GM18858 (cell line): ENCODE measurements at regions not wholly inside any gene's neighbourhood (a gene's known extent, or its start where the extent isn't known, plus 50 kb on each side); places are given as distances from the start of the nearest gene placed in this dataset.
A peak's percentile ranks its signal among the peaks of the same experiment; 100 is the strongest.

Experiments
- ATAC-seq: cut with Tn5 transposase; IDR thresholded peaks from one replicate; pipeline ENCODE4 v1.9.1; 2021; ENCODE audit not compliant: unreplicated experiment

- ATAC-seq = no peak
Observed at GRCh38 chr7:95718577-95719410, 53.6 kb upstream of the DYNC1I1 start.

GRCh38 chr7:95716357-95717122 is 55.8 kb upstream of the DYNC1I1 start:
- ATAC-seq = no peak

- ATAC-seq = peak; percentile 94
Observed at GRCh38 chr7:95715274-95715673, 57.1 kb upstream of the DYNC1I1 start.

- no peak for ATAC-seq
Observed at GRCh38 chr7:95710711-95711110, 61.6 kb upstream of the DYNC1I1 start.

GRCh38 chr7:95700917-95701316 is 71.4 kb upstream of the DYNC1I1 start:
- no peak for ATAC-seq

- ATAC-seq = no peak
Observed at GRCh38 chr7:95694334-95694733, 78.0 kb upstream of the DYNC1I1 start.

- ATAC-seq = no peak
Observed at GRCh38 chr7:95693551-95694333, 78.6 kb upstream of the DYNC1I1 start.

GRCh38 chr7:95691464-95691863 is 80.9 kb upstream of the DYNC1I1 start:
- no peak for ATAC-seq

GRCh38 chr7:95690367-95690947 is 81.9 kb upstream of the DYNC1I1 start:
- ATAC-seq = peak; percentile 52

GRCh38 chr7:95688931-95689495 is 83.3 kb upstream of the DYNC1I1 start:
- ATAC-seq = no peak

- no peak for ATAC-seq
Observed at GRCh38 chr7:95687759-95688343, 84.5 kb upstream of the DYNC1I1 start.

- ATAC-seq = no peak
Observed at GRCh38 chr7:95686109-95686508, 86.2 kb upstream of the DYNC1I1 start.

GRCh38 chr7:95684505-95684904 is 87.8 kb upstream of the DYNC1I1 start:
- ATAC-seq = no peak

- ATAC-seq = no peak
Observed at GRCh38 chr7:95684037-95684436, 87.7 kb upstream of the PDK4 start.

GRCh38 chr7:95682913-95683312 is 86.6 kb upstream of the PDK4 start:
- no peak for ATAC-seq

GRCh38 chr7:95676691-95677090 is 80.4 kb upstream of the PDK4 start:
- no peak for ATAC-seq

- no peak for ATAC-seq
Observed at GRCh38 chr7:95675632-95676031, 79.3 kb upstream of the PDK4 start.

GRCh38 chr7:95675016-95675415 is 78.7 kb upstream of the PDK4 start:
- ATAC-seq = no peak

GRCh38 chr7:95674101-95674500 is 77.8 kb upstream of the PDK4 start:
- ATAC-seq = no peak

GRCh38 chr7:95672434-95672833 is 76.1 kb upstream of the PDK4 start:
- no peak for ATAC-seq
